WERI-Rb-1 (cell line): ENCODE measurements at regions not wholly inside any gene's neighbourhood (a gene's known extent, or its start where the extent isn't known, plus 50 kb on each side); places are given as distances from the start of the nearest gene placed in this dataset.

Source experiments
- DNase-seq: peaks from one replicate; pipeline ENCODE4 v3.0.0-alpha.2; 2020
- H3K27ac ChIP-seq: fragments of 250-450 bp; sonication (Bioruptor Pico); 2 replicates; pipeline ENCODE4 v1.5.1; 2020; ENCODE audit warnings: mild to moderate bottlenecking, moderate library complexity
- H3K27me3 ChIP-seq: fragments of 250-450 bp; sonication (Bioruptor Pico); 2 replicates; pipeline ENCODE4 v1.5.1; 2021; ENCODE audit warnings: mild to moderate bottlenecking, low read depth, moderate library complexity; ENCODE audit not compliant: insufficient read depth, severe bottlenecking
- H3K36me3 ChIP-seq: fragments of 250-450 bp; sonication (Bioruptor Pico); 2 replicates; pipeline ENCODE4 v1.5.1; 2020; ENCODE audit warnings: mild to moderate bottlenecking, moderate library complexity
- H3K4me3 ChIP-seq: 2 replicates; pipeline ENCODE4 v1.5.1; 2011; ENCODE audit warnings: low read depth, mild to moderate bottlenecking, control low read depth, low read length
- H3K9me3 ChIP-seq: fragments of 250-450 bp; sonication (Bioruptor Pico); 2 replicates; pipeline ENCODE4 v1.5.1; 2021; ENCODE audit warnings: mild to moderate bottlenecking, moderate library complexity; ENCODE audit not compliant: severe bottlenecking
- TF ChIP-seq, protein P1 (sequence below): IDR thresholded peaks from 2 replicates; pipeline ENCODE4 v1.5.1; 2011; ENCODE audit warnings: low read depth, mild to moderate bottlenecking, control low read depth, inconsistent platforms, low read length

- Histone ChIP-seq H3K36me3 (no peaks in the 10 kb centered on the region), H3K9me3 (no peaks in the 10 kb centered on the region), H3K4me3 (no peak overlapping the region), H3K27me3 (no peaks in the 10 kb centered on the region), H3K27ac (no peak overlapping the region)
- TF ChIP-seq, protein P1, sequence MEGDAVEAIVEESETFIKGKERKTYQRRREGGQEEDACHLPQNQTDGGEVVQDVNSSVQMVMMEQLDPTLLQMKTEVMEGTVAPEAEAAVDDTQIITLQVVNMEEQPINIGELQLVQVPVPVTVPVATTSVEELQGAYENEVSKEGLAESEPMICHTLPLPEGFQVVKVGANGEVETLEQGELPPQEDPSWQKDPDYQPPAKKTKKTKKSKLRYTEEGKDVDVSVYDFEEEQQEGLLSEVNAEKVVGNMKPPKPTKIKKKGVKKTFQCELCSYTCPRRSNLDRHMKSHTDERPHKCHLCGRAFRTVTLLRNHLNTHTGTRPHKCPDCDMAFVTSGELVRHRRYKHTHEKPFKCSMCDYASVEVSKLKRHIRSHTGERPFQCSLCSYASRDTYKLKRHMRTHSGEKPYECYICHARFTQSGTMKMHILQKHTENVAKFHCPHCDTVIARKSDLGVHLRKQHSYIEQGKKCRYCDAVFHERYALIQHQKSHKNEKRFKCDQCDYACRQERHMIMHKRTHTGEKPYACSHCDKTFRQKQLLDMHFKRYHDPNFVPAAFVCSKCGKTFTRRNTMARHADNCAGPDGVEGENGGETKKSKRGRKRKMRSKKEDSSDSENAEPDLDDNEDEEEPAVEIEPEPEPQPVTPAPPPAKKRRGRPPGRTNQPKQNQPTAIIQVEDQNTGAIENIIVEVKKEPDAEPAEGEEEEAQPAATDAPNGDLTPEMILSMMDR = no peak
- no peak for DNase-seq
These were observed 94.9 kb downstream of the C16orf95 start for GRCh38 chr16:87222335-87222734.

GRCh38 chr16:87223656-87224248 lies 93.4 kb downstream of the C16orf95 start:
- TF ChIP-seq, protein P1 = no peak
- H3K9me3 ChIP-seq = no peaks in the 10 kb centered on the region
- DNase-seq = no peak
- no peaks in the 10 kb centered on the region for H3K27me3 ChIP-seq
- no peak overlapping the region for H3K4me3 ChIP-seq
- H3K27ac ChIP-seq = no peak overlapping the region
- no peaks in the 10 kb centered on the region for H3K36me3 ChIP-seq

- H3K9me3 ChIP-seq = no peaks in the 10 kb centered on the region
- no peak for DNase-seq
- TF ChIP-seq, protein P1 = no peak
- no peaks in the 10 kb centered on the region for H3K27me3 ChIP-seq
- no peak overlapping the region for H3K27ac ChIP-seq
- H3K36me3 ChIP-seq = no peaks in the 10 kb centered on the region
- no peak overlapping the region for H3K4me3 ChIP-seq
These were observed 90.3 kb downstream of the C16orf95 start for GRCh38 chr16:87226926-87227295.

DNA sequence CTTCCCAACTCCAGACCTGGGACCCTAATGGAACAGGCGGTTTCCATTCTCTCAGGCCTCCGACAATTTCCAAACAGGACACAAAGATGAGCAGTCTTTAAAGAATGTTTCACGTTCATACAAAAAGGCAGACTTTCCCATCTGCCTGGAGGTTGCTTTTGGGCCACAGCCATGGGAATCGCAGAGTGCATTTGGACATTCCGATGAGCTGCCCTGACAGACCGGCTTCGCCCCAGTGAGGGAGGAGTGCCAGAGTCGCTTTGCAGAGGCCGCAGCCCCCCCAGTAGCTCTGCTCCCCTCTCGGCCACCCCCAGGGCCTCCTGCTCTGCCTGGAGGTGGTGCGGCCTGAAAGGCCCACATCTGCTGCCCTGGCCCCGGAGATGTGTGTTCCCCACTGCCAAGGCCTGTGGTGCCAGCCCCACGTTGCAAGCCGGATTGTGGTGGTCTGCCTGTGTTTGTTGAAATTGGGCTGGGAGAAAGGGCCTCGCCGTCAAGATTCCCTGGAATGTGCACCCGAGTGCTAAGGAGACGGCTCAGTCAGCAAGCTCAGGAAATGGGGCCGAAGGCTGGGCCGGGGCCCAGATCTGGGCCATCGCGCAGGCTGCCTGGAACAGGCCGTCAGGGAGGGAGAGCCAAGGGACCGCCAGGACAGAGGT lies 89.8 kb downstream of the C16orf95 start:
- Histone ChIP-seq H3K27me3 (no peaks in the 10 kb centered on the region), H3K36me3 (no peaks in the 10 kb centered on the region), H3K27ac (no peak overlapping the region), H3K9me3 (no peaks in the 10 kb centered on the region), H3K4me3 (no peak overlapping the region)
- TF ChIP-seq, protein P1 = no peak
- DNase-seq = no peak

DNA sequence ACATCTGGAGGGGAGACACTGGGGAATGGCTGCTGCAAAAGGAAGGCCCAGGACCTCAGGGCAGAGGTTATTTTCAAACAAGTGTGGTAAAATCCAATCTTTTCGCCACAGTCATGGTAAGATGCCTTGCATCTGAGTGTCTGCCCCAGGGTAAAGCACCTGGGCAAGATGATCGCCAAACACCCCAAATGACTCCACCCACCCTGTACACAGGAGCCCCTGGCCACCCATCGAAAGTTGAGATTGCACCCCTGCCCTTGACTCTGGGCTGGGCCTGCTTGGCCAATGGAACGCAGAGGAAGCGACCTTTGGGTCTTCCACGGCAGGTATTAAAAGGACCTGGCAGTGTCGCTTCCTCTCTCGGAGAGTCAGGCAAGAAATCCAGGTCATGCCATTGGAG lies 88.8 kb downstream of the C16orf95 start:
- no peak overlapping the region for H3K27ac ChIP-seq
- TF ChIP-seq, protein P1 = no peak
- H3K27me3 ChIP-seq = no peaks in the 10 kb centered on the region
- no peak for DNase-seq
- H3K4me3 ChIP-seq = no peak overlapping the region
- no peaks in the 10 kb centered on the region for H3K9me3 ChIP-seq
- no peaks in the 10 kb centered on the region for H3K36me3 ChIP-seq
